H1 (cell line): ENCODE measurements at regions not wholly inside any gene's neighbourhood (a gene's known extent, or its start where the extent isn't known, plus 50 kb on each side); places are given as distances from the start of the nearest gene placed in this dataset.

Experiments
- EP300 ChIP-seq, 2 experiments: IDR thresholded peaks; 1 replicate in 1 of 2; 2 replicates in 1 of 2; pipeline ENCODE4 v1.6.1; 2011 to 2012; ENCODE audit warnings: low read depth in 2 of 2, low read length in 2 of 2, mild to moderate bottlenecking in 2 of 2, borderline replicate concordance in 1 of 2, inconsistent platforms in 1 of 2, moderate library complexity in 1 of 2
- KDM1A ChIP-seq: fragments of 200-600, 300-600 bp; sonication (generic); IDR thresholded peaks from 2 replicates; pipeline ENCODE4 v1.7.1; 2016; ENCODE audit warnings: mild to moderate bottlenecking, low read length, borderline replicate concordance
- POLR2A ChIP-seq, 2 experiments: IDR thresholded peaks; 1 replicate in 1 of 2; 2 replicates in 1 of 2; pipeline ENCODE4 v1.6.1; 2011; ENCODE audit warnings: low read depth in 2 of 2, low read length in 2 of 2, mild to moderate bottlenecking in 2 of 2; ENCODE audit errors: control extremely low read depth in 1 of 2
- TCF12 ChIP-seq: IDR thresholded peaks from 2 replicates; pipeline ENCODE4 v1.6.1; 2011; ENCODE audit warnings: low read depth, mild to moderate bottlenecking, low read length
- TF ChIP-seq, protein P1 (sequence below), 3 experiments: IDR thresholded peaks; 1 replicate in 2 of 3; 2 replicates in 1 of 3; pipeline versions ENCODE4 v1.5.1 to v1.6.1; 2011; ENCODE audit warnings: low read length in 3 of 3, mild to moderate bottlenecking in 3 of 3, inconsistent platforms in 2 of 3, low read depth in 1 of 3, moderate library complexity in 1 of 3; ENCODE audit not compliant: insufficient read depth in 1 of 3; ENCODE audit errors: control extremely low read depth in 1 of 3

- TF ChIP-seq KDM1A = no peak
- TF ChIP-seq, protein P1, sequence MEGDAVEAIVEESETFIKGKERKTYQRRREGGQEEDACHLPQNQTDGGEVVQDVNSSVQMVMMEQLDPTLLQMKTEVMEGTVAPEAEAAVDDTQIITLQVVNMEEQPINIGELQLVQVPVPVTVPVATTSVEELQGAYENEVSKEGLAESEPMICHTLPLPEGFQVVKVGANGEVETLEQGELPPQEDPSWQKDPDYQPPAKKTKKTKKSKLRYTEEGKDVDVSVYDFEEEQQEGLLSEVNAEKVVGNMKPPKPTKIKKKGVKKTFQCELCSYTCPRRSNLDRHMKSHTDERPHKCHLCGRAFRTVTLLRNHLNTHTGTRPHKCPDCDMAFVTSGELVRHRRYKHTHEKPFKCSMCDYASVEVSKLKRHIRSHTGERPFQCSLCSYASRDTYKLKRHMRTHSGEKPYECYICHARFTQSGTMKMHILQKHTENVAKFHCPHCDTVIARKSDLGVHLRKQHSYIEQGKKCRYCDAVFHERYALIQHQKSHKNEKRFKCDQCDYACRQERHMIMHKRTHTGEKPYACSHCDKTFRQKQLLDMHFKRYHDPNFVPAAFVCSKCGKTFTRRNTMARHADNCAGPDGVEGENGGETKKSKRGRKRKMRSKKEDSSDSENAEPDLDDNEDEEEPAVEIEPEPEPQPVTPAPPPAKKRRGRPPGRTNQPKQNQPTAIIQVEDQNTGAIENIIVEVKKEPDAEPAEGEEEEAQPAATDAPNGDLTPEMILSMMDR (IDR thresholded peaks at IDR 0.05; ENCODE audit: control extremely low read depth in 1 of 3, insufficient read depth in 1 of 3, low read depth in 1 of 3, low read length in 3 of 3) = no peak
- no peak for TF ChIP-seq POLR2A (IDR thresholded peaks at IDR 0.05; ENCODE audit: control extremely low read depth in 1 of 2, low read depth in 2 of 2, low read length in 2 of 2)
- no peak for TF ChIP-seq EP300 (IDR thresholded peaks at IDR 0.05; ENCODE audit: borderline replicate concordance in 1 of 2, low read depth in 2 of 2, low read length in 2 of 2)
- TF ChIP-seq TCF12 = no peak
Observed at GRCh38 chr10:4692206-4692605, 133.8 kb upstream of the AKR1E2 start.
